ENCODE measurements at regions not wholly inside any gene's neighbourhood (a gene's known extent, or its start where the extent isn't known, plus 50 kb on each side); places are given as distances from the start of the nearest gene placed in this dataset.
"Not testable (repeated sequence)": the region's sequence is repeated elsewhere in the genome, so short reads cannot be mapped to it uniquely, and the experiment has no call there.

- no peak for DNase-seq (ENCODE audit: low read depth in 3 of 3, low spot score in 1 of 3)
These were observed 306.9 kb upstream of the ARSJ start for GRCh38 chr4:114286262-114286810.

GRCh38 chr4:114287079-114287696 lies 307.7 kb upstream of the ARSJ start:
- no peak for DNase-seq (ENCODE audit: low read depth in 3 of 3, low spot score in 1 of 3)

- DNase-seq (ENCODE audit: low read depth in 3 of 3, low spot score in 1 of 3) = no peak
These were observed 302.5 kb upstream of the UGT8 start for GRCh38 chr4:114296126-114296525.

- no peak for DNase-seq (ENCODE audit: low read depth in 3 of 3, low spot score in 1 of 3)
These were observed 296.1 kb upstream of the UGT8 start for GRCh38 chr4:114302472-114302871.

GRCh38 chr4:114304046-114304445 lies 294.6 kb upstream of the UGT8 start:
- no peak for DNase-seq (ENCODE audit: low read depth in 3 of 3, low spot score in 1 of 3)

GRCh38 chr4:114304567-114304966 lies 294.0 kb upstream of the UGT8 start:
- no peak for DNase-seq (ENCODE audit: low read depth in 3 of 3, low spot score in 1 of 3)

- no peak for DNase-seq (ENCODE audit: low read depth in 3 of 3, low spot score in 1 of 3)
These were observed 291.7 kb upstream of the UGT8 start for GRCh38 chr4:114306946-114307345.

GRCh38 chr4:114310296-114310925 lies 288.2 kb upstream of the UGT8 start:
- no peak for DNase-seq (ENCODE audit: low read depth in 3 of 3, low spot score in 1 of 3)

GRCh38 chr4:114311787-114312186 lies 286.8 kb upstream of the UGT8 start:
- no peak for DNase-seq (ENCODE audit: low read depth in 3 of 3, low spot score in 1 of 3)

- no peak for DNase-seq (ENCODE audit: low read depth in 3 of 3, low spot score in 1 of 3)
These were observed 286.3 kb upstream of the UGT8 start for GRCh38 chr4:114312338-114312737.

- no peak for DNase-seq (ENCODE audit: low read depth in 3 of 3, low spot score in 1 of 3)
These were observed 281.8 kb upstream of the UGT8 start for GRCh38 chr4:114316789-114317188.

GRCh38 chr4:114317564-114317963 lies 281.0 kb upstream of the UGT8 start:
- no peak for DNase-seq (ENCODE audit: low read depth in 3 of 3, low spot score in 1 of 3)

- DNase-seq (ENCODE audit: low read depth in 3 of 3, low spot score in 1 of 3) = no peak
These were observed 280.3 kb upstream of the UGT8 start for GRCh38 chr4:114318309-114318708.

- no peak for DNase-seq (ENCODE audit: low read depth in 3 of 3, low spot score in 1 of 3)
These were observed 278.5 kb upstream of the UGT8 start for GRCh38 chr4:114320126-114320525.

- no peak for DNase-seq (ENCODE audit: low read depth in 3 of 3, low spot score in 1 of 3)
These were observed 277.2 kb upstream of the UGT8 start for GRCh38 chr4:114321366-114321765.

- DNase-seq (ENCODE audit: low read depth in 3 of 3, low spot score in 1 of 3) = no peak
These were observed 274.8 kb upstream of the UGT8 start for GRCh38 chr4:114323841-114324240.

GRCh38 chr4:114326358-114326757 lies 272.2 kb upstream of the UGT8 start:
- DNase-seq (ENCODE audit: low read depth in 3 of 3, low spot score in 1 of 3) = no peak

GRCh38 chr4:114332119-114332518 lies 266.5 kb upstream of the UGT8 start:
- DNase-seq (ENCODE audit: low read depth in 3 of 3, low spot score in 1 of 3) = no peak

GRCh38 chr4:114334363-114334762 lies 264.2 kb upstream of the UGT8 start:
- not testable (repeated sequence) for DNase-seq (ENCODE audit: low read depth in 3 of 3, low spot score in 1 of 3)

GRCh38 chr4:114334884-114335330 lies 263.7 kb upstream of the UGT8 start:
- no peak for DNase-seq (ENCODE audit: low read depth in 3 of 3, low spot score in 1 of 3)

GRCh38 chr4:114335339-114335738 lies 263.3 kb upstream of the UGT8 start:
- DNase-seq (ENCODE audit: low read depth in 3 of 3, low spot score in 1 of 3) = no peak

- DNase-seq (ENCODE audit: low read depth in 3 of 3, low spot score in 1 of 3) = no peak
These were observed 255.6 kb upstream of the UGT8 start for GRCh38 chr4:114343015-114343414.

Measured in stimulated activated CD4-positive, alpha-beta T cell treated with anti-CD3 and anti-CD28 coated beads, TNF-alpha, amount 100 ng/mL, for 1 hour (primary cell).